Suprapubic skin (tissue), 4 donors: ENCODE measurements at regions not wholly inside any gene's neighbourhood (a gene's known extent, or its start where the extent isn't known, plus 50 kb on each side); places are given as distances from the start of the nearest gene placed in this dataset.

Experiments
- DNase-seq, 2 donors: peaks; one replicate each; pipeline ENCODE4 v3.0.0-alpha.2; 2019; ENCODE audit warnings: low spot score in 2 of 2
- H3K27ac ChIP-seq: fragments of 200-600 bp; sonication (generic); one replicate; pipeline ENCODE4 v1.5.1; 2019
- H3K27me3 ChIP-seq: fragments of 200-600 bp; sonication (generic); one replicate; pipeline ENCODE4 v1.5.1; 2019
- H3K36me3 ChIP-seq: fragments of 200-600 bp; sonication (generic); one replicate; pipeline ENCODE4 v1.5.1; 2019
- H3K4me1 ChIP-seq: fragments of 200-600 bp; sonication (generic); one replicate; pipeline ENCODE4 v1.5.1; 2019
- H3K4me3 ChIP-seq: fragments of 200-600 bp; sonication (generic); one replicate; pipeline ENCODE4 v1.5.1; 2019; ENCODE audit warnings: mild to moderate bottlenecking
- H3K9me3 ChIP-seq: fragments of 200-600 bp; sonication (generic); one replicate; pipeline ENCODE4 v1.5.1; 2019
- CTCF ChIP-seq, 2 donors: fragments of 200-600 bp in 1 of 2; fragments of 450-650 bp in 1 of 2; sonication (generic) in 1 of 2; IDR thresholded peaks; one replicate each; pipeline ENCODE4 v1.5.1; 2016 to 2019; ENCODE audit warnings: antibody characterized with exemption in 2 of 2, mild to moderate bottlenecking in 1 of 2, moderate library complexity in 1 of 2
- EP300 ChIP-seq: sonication (generic); formaldehyde crosslinking; IDR thresholded peaks from one replicate; pipeline ENCODE4 v1.6.1; 2017; ENCODE audit warnings: antibody characterized with exemption
- POLR2A ChIP-seq, 2 donors: fragments of 450-650 bp; IDR thresholded peaks; one replicate each; pipeline ENCODE4 v1.6.1; 2017; ENCODE audit warnings: antibody characterized with exemption in 2 of 2, mild to moderate bottlenecking in 2 of 2, moderate library complexity in 2 of 2
- POLR2AphosphoS5 ChIP-seq, 3 donors: sonication (generic); formaldehyde crosslinking; IDR thresholded peaks; one replicate each; pipeline ENCODE4 v1.6.1; 2017; ENCODE audit warnings: antibody characterized with exemption in 3 of 3
- WGBS: methylation state at CpG from one replicate; pipeline ENCODE4 v1.1.5; 2018; 5-methylcytosine and 5-hydroxymethylcytosine counted together

GRCh38 chr13:61170856-61171255, 244.8 kb downstream of the PCDH20 start:
- no peaks in the 10 kb centered on the region for H3K9me3 ChIP-seq
- H3K36me3 ChIP-seq: no peaks in the 10 kb centered on the region
- H3K27ac ChIP-seq: no peak overlapping the region
- H3K4me1 ChIP-seq: peaks cover 3% of the 10 kb centered on the region
- no peak overlapping the region for H3K4me3 ChIP-seq
- H3K27me3 ChIP-seq: no peaks in the 10 kb centered on the region
- TF ChIP-seq CTCF (IDR thresholded peaks at IDR 0.05): no peak
- no peak for TF ChIP-seq EP300
- no peak for TF ChIP-seq POLR2AphosphoS5 (IDR thresholded peaks at IDR 0.05)
- TF ChIP-seq POLR2A (IDR thresholded peaks at IDR 0.05): no peak
- DNase-seq: no peak

- TF ChIP-seq POLR2A (IDR thresholded peaks at IDR 0.05): no peak
- Histone ChIP-seq H3K4me3 (no peak overlapping the region), H3K4me1 (no peaks in the 10 kb centered on the region), H3K27ac (no peak overlapping the region), H3K36me3 (no peaks in the 10 kb centered on the region), H3K9me3 (no peaks in the 10 kb centered on the region), H3K27me3 (no peaks in the 10 kb centered on the region)
- DNase-seq: no peak
- 41% methylated on average over 1 of the region's 1 CpG for WGBS
These were observed 253.0 kb downstream of the PCDH20 start for GRCh38 chr13:61162636-61163035.

- WGBS: 63% methylated on average over 3 of the region's 3 CpGs
- TF ChIP-seq POLR2AphosphoS5 (IDR thresholded peaks at IDR 0.05) (no peak), EP300 (no peak), CTCF (IDR thresholded peaks at IDR 0.05) (no peak), POLR2A (IDR thresholded peaks at IDR 0.05) (no peak)
- Histone ChIP-seq H3K36me3 (no peaks in the 10 kb centered on the region), H3K9me3 (no peaks in the 10 kb centered on the region), H3K4me1 (no peaks in the 10 kb centered on the region), H3K27me3 (no peaks in the 10 kb centered on the region), H3K4me3 (no peak overlapping the region), H3K27ac (no peak overlapping the region)
- DNase-seq: no peak
These were observed 253.5 kb downstream of the PCDH20 start for GRCh38 chr13:61162106-61162505.

GRCh38 chr13:61156753-61157152, 258.9 kb downstream of the PCDH20 start:
- Histone ChIP-seq H3K36me3 (no peaks in the 10 kb centered on the region), H3K4me3 (no peak overlapping the region), H3K27me3 (no peaks in the 10 kb centered on the region), H3K4me1 (no peaks in the 10 kb centered on the region), H3K9me3 (no peaks in the 10 kb centered on the region), H3K27ac (no peak overlapping the region)
- WGBS: 85% methylated on average over 1 of the region's 1 CpG
- DNase-seq: no peak
- TF ChIP-seq POLR2AphosphoS5 (IDR thresholded peaks at IDR 0.05): no peak
- no peak for TF ChIP-seq POLR2A (IDR thresholded peaks at IDR 0.05)
- no peak for TF ChIP-seq CTCF (IDR thresholded peaks at IDR 0.05)
- TF ChIP-seq EP300: no peak

- TF ChIP-seq EP300: no peak
- TF ChIP-seq POLR2A (IDR thresholded peaks at IDR 0.05): no peak
- no peak for TF ChIP-seq POLR2AphosphoS5 (IDR thresholded peaks at IDR 0.05)
- TF ChIP-seq CTCF (IDR thresholded peaks at IDR 0.05): no peak
- H3K27ac ChIP-seq: no peak overlapping the region
- no peaks in the 10 kb centered on the region for H3K36me3 ChIP-seq
- H3K4me1 ChIP-seq: no peaks in the 10 kb centered on the region
- H3K27me3 ChIP-seq: no peaks in the 10 kb centered on the region
- H3K4me3 ChIP-seq: no peak overlapping the region
- H3K9me3 ChIP-seq: no peaks in the 10 kb centered on the region
- no peak for DNase-seq
These were observed 264.6 kb downstream of the PCDH20 start for GRCh38 chr13:61151062-61151461.

GRCh38 chr13:61149331-61149730, 266.3 kb downstream of the PCDH20 start:
- DNase-seq: no peak
- Histone ChIP-seq H3K9me3 (no peaks in the 10 kb centered on the region), H3K36me3 (no peaks in the 10 kb centered on the region), H3K4me1 (no peaks in the 10 kb centered on the region), H3K27ac (no peak overlapping the region), H3K4me3 (no peak overlapping the region), H3K27me3 (no peaks in the 10 kb centered on the region)
- TF ChIP-seq CTCF (IDR thresholded peaks at IDR 0.05) (no peak), EP300 (no peak), POLR2A (IDR thresholded peaks at IDR 0.05) (no peak), POLR2AphosphoS5 (IDR thresholded peaks at IDR 0.05) (no peak)
